ENCODE measurements at regions not wholly inside any gene's neighbourhood (a gene's known extent, or its start where the extent isn't known, plus 50 kb on each side); places are given as distances from the start of the nearest gene placed in this dataset.

DNA sequence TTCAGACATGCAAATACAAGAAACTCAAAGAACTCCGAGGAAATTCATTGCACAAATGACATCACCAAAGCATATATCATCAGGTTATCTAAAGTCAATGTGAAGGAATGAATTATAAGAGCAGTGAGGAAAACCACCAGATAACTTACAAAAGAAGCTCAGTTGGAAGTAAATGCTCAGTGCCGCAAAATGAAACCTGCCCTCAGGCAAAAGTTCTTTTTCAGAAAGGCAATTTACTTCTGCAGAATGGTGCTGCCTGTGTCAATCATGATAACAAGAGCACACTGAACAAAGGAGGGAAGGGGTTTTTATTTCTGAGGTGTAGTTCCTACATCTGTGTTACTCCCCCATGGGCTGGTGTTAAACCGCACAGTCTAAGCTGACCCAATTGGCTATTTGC is 550.6 kb upstream of the SEMA3D start:
- TF ChIP-seq, protein P1, sequence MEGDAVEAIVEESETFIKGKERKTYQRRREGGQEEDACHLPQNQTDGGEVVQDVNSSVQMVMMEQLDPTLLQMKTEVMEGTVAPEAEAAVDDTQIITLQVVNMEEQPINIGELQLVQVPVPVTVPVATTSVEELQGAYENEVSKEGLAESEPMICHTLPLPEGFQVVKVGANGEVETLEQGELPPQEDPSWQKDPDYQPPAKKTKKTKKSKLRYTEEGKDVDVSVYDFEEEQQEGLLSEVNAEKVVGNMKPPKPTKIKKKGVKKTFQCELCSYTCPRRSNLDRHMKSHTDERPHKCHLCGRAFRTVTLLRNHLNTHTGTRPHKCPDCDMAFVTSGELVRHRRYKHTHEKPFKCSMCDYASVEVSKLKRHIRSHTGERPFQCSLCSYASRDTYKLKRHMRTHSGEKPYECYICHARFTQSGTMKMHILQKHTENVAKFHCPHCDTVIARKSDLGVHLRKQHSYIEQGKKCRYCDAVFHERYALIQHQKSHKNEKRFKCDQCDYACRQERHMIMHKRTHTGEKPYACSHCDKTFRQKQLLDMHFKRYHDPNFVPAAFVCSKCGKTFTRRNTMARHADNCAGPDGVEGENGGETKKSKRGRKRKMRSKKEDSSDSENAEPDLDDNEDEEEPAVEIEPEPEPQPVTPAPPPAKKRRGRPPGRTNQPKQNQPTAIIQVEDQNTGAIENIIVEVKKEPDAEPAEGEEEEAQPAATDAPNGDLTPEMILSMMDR (IDR thresholded peaks at IDR 0.05; ENCODE audit: extremely low read depth, missing control alignments) = no peak
- DNase-seq (ENCODE audit: low spot score) = no peak

DNA sequence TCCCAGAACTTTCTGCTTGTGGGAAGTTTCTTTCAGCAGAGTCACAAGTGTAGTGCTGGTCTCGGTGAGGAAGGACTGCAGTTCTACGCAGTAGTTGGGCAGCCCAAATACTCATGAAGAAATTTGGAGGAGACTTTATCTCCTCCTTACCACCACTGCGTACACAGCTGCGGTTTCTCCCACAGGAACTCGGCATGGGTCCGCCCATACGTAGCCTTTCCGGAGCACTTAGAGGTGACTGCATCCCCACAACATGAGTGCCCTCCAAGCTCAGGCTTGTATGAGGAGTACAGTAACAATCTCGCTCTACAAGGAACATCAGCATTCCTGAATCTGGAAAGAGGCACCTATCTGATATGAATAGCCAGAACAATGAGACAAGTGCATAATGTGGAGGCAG is 549.2 kb upstream of the SEMA3D start:
- no peak for DNase-seq (ENCODE audit: low spot score)
- TF ChIP-seq, protein P1 (IDR thresholded peaks at IDR 0.05; ENCODE audit: extremely low read depth, missing control alignments) = no peak

DNA sequence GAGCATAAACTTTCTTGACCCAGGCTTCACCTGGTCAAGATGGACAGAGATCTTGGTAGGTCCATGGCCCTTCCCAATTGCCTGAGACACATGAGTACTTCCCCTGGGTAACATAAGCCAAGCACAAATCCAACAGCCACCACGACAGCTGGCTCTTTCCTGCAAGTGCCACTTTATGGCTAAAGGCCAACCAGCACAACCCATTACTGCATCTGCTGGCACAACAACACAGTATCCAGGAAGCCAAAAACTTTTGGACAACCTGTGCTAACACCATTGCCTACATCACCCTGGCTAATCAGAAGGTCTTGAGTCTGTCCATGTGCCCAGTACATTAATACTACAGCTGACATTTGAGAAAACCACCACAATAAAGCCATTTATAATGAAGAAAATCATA is 548.0 kb upstream of the SEMA3D start:
- TF ChIP-seq, protein P1 (IDR thresholded peaks at IDR 0.05; ENCODE audit: extremely low read depth, missing control alignments) = no peak
- no peak for DNase-seq (ENCODE audit: low spot score)

DNA sequence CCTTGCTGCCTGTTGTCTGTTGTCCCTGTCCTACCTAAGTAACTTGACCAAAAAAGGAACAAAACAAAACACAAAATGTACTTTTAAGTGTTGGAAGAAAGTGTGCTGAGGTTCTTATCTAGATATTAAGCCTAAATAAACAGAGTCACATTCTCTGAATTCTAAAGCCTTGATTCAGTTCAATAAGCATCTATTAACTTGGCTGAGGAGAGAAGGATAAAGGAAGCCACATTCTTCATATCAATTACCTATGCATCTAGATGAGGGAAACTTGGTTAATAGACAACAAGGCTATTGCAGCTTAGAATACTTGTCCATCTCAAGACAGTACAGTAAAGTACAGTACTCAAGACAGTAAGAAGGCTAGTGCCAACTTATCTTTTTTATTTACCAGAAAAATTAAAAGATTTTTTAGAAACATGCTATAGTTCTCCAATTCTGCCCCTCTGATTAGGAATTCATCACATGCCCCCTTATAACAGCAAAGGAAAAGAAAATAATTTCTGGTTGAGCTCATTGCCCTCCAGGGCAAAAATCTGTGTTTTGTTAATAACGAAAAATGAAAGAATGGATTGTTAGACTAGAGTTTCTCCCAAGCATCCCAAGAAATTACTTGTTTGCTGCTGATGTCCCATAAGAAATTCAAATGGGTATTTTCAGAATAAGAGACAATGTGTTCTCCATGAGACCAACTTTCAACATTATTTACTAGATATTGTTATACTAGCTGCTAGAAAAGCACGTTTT is 546.5 kb upstream of the SEMA3D start:
- DNase-seq (ENCODE audit: low spot score) = no peak
- TF ChIP-seq, protein P1 (IDR thresholded peaks at IDR 0.05; ENCODE audit: extremely low read depth, missing control alignments) = no peak

DNA sequence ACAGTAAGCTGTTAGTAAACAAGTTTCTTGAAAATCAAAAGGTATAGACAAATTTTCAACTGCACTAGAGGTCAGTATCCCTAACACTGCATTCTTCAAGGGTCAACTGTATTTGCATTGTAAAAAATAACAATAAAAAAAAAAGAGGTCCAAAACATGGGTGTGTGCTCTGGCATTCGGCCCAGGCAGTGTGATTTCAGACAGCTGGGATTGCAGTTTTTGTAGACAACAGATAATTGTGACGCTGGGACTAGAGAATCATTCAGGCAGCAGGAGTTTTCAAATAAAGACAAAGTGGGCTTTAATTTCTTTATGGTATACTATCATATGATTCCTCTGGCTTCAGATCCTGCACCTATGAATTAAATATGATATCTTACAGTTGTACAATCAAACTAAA is 543.2 kb upstream of the SEMA3D start:
- TF ChIP-seq, protein P1 (IDR thresholded peaks at IDR 0.05; ENCODE audit: extremely low read depth, missing control alignments) = no peak
- no peak for DNase-seq (ENCODE audit: low spot score)

DNA sequence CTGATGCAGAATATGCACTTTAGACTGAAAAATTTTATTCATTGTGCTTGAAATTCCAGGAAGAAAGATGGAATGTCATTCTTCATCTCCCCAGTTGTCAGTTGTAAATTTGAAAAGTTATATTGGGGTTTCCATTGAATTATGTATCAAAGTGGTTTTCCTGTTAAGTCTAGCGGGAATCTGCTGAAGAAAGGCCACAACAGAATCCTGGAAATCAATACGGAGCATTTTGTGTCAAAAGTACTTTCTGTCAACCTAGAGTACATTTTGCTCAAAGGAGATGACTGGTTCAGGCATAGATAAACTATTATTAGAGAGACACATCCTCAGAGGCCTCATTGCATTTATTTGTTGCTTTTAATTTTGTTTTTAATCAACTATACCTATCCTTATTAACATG is 538.2 kb upstream of the SEMA3D start:
- no peak for DNase-seq (ENCODE audit: low spot score)
- TF ChIP-seq, protein P1 (IDR thresholded peaks at IDR 0.05; ENCODE audit: extremely low read depth, missing control alignments) = no peak

DNA sequence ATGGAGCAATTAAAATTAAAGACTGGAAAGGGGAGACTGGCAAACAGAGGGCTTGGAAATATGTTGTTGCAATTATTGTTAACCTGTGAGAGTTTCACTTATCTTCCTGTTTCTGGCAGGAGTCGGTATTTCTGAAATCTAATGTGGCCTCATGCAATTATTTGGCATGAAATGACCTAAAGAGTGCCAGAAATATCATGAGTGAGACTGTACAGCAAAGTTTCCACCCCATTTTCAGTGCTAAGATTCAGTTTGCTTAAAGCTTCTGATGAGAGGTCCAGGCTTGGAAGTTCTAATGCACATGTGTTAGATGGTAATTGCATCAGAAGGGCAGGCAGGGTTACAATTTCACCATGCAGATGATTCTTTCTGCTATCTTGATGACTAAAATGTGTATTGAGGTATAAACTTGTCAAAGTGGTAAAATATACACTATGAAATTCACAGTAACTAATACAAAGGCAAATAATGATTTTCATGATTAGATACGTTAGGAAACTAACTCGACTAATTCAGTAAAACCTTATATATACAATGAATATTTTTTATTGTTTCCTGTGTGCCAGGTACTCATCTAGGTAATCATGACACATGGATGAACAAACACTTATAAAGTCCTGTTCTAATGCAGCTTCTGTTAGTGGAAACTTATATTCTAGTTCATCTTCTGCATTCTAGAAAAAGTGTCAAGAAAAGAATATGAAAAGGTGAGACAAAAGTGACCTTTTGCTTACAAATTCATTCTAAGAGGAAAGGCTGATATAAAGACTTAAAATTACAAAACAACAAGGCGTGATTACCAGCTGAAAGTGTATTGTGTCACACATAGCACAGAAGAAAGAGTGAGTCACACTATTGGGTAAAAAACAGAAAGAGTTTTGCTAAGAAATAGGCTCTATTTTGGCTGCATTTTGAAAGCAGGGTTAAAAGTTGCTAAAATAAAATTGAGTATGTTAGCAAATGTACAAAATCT is 533.4 kb upstream of the SEMA3D start:
- TF ChIP-seq, protein P1 (IDR thresholded peaks at IDR 0.05; ENCODE audit: extremely low read depth, missing control alignments) = no peak
- DNase-seq (ENCODE audit: low spot score) = no peak
